Spleen (tissue), 7 donors: ENCODE measurements at regions not wholly inside any gene's neighbourhood (a gene's known extent, or its start where the extent isn't known, plus 50 kb on each side); places are given as distances from the start of the nearest gene placed in this dataset.

Experiments used
- POLR2A ChIP-seq, 3 donors: fragments of 450-650 bp; IDR thresholded peaks; one replicate each; pipeline ENCODE4 v1.5.1; 2017; ENCODE audit warnings: antibody characterized with exemption in 3 of 3, mild to moderate bottlenecking in 1 of 3
- TF ChIP-seq, protein P1 (sequence below), 11 experiments: fragments of 200-600 bp in 7 of 11; fragments of 450-650 bp in 4 of 11; sonication (generic) in 4 of 11; IDR thresholded peaks in 8 of 11; conservative IDR thresholded peaks in 3 of 11; 1 replicate in 7 of 11; 2 replicates in 4 of 11; pipeline versions ENCODE4 v1.4.0 to v1.8.0; 2016 to 2021; ENCODE audit warnings: antibody characterized with exemption in 11 of 11, inconsistent platforms in 4 of 11, mild to moderate bottlenecking in 1 of 11
- donor health status: DM: no; HTN: no; CAD: no; lungs with moderate emphysema.
- donor health status: DM: no; HTN: no; CAD: no.
- donor health status: DM: no; HTN: no; CAD: no.

- TF ChIP-seq POLR2A (IDR thresholded peaks at IDR 0.05) = no peak
- TF ChIP-seq, protein P1, sequence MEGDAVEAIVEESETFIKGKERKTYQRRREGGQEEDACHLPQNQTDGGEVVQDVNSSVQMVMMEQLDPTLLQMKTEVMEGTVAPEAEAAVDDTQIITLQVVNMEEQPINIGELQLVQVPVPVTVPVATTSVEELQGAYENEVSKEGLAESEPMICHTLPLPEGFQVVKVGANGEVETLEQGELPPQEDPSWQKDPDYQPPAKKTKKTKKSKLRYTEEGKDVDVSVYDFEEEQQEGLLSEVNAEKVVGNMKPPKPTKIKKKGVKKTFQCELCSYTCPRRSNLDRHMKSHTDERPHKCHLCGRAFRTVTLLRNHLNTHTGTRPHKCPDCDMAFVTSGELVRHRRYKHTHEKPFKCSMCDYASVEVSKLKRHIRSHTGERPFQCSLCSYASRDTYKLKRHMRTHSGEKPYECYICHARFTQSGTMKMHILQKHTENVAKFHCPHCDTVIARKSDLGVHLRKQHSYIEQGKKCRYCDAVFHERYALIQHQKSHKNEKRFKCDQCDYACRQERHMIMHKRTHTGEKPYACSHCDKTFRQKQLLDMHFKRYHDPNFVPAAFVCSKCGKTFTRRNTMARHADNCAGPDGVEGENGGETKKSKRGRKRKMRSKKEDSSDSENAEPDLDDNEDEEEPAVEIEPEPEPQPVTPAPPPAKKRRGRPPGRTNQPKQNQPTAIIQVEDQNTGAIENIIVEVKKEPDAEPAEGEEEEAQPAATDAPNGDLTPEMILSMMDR (IDR thresholded peaks at IDR 0.05 in 8 of 11, conservative IDR thresholded peaks at IDR 0.05 in 3 of 11) = no peak
These were observed 494.5 kb upstream of the CA10 start for GRCh38 chr17:52653014-52653413.
